ENCODE measurements at regions not wholly inside any gene's neighbourhood (a gene's known extent, or its start where the extent isn't known, plus 50 kb on each side); places are given as distances from the start of the nearest gene placed in this dataset.
"Not testable (repeated sequence)": the region's sequence is repeated elsewhere in the genome, so short reads cannot be mapped to it uniquely, and the experiment has no call there.

DNA sequence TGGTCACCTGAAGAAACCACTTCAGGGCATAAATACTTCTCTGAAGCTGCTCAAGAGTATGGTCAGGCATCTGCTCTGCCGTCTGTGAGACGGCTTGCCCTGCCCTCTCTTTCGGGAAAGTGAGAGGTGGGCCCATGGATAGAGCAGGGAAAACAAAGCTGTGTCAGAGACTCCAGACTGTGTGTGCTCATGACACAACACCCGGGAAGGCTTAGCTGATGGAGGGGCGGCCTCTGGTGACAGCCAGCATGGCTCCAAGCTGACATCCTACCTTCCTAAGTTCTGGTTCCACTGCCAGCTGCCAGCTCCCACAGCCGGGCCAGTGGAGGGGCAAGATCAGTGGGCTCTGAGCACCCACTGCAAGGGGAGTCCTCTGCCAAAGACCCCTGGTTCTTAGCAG is 215.3 kb downstream of the ANKRD30B start:
- no peak for DNase-seq (ENCODE audit: low read depth in 2 of 2)

DNA sequence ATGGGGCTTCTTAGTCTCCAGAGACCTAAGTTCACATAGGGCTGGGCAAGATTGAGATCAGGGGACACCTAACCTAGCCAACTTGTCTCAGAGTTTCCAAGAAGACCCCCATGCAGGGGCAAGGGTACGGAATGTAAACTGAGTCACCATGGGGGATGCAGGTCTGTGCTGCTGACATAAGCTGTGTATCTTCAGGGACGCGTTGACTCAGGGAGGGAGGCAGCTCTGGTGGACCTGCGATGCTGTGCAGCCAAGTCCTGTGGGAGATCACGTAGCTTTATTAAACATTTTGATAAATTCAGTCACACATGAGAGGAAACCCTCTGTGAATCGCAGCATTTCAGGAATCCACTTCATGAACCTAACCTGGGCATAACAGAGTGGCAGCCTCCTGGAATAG is 216.0 kb downstream of the ANKRD30B start:
- DNase-seq (ENCODE audit: low read depth in 2 of 2) = no peak

DNA sequence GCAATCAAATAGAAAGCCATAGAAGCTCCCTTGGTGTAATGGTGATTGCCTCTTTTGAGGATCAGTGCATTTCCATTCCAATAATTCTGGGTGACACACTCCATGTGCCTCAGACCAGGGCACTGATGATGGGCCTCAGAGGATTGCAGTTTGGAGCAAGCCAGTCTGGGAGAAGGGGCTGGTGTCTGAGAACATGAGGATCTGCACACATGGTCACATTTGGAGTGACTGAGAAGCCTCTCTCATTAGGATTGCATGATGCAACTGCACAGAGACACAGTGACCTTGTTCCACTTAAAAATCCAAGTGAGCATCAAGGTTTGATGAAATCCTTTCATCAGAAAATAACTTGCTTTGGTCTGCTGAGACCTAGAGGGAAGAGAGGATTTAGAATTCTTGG is 216.4 kb downstream of the ANKRD30B start:
- no peak for DNase-seq (ENCODE audit: low read depth in 2 of 2)

DNA sequence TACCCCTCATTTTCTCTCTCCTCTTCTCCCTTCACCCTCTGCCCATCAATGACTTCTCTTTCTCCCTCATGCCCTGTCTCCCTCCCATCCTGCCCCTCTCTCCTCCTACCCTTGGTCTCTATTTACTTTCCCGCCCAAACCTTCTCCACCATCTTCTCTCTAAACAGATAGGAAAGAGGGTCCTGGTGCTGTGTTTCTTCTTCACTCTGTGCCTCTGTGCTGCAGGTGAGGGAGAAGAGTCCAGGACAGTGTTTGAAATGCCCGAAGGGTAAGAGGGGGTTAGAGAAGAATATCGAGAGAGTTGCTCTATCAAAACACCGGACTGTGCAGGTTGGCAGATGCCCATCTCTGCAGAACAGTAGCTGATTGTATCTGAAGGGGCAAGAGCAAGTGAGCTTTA is 217.0 kb downstream of the ANKRD30B start:
- DNase-seq (ENCODE audit: low read depth in 2 of 2) = not testable (repeated sequence)

DNA sequence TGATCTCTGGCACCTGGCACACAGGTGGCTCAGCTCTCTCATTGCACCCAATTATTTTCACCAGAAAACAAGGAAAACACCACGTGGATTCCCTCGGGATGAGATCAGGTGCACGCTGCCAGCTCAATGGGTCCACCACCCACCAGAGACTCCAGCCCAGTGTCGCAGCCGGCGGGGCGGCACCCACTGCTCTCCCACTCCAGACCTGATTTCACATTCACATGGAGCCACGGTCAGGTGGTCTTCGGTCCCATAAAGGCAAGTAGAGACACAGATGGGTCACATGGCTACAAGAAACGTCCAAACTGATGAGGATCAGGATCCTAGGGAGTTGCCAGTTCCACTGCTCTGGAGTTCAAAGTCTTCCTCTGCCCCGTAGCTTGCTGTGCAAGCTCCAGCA is 217.6 kb downstream of the ANKRD30B start:
- no peak for DNase-seq (ENCODE audit: low read depth in 2 of 2)

DNA sequence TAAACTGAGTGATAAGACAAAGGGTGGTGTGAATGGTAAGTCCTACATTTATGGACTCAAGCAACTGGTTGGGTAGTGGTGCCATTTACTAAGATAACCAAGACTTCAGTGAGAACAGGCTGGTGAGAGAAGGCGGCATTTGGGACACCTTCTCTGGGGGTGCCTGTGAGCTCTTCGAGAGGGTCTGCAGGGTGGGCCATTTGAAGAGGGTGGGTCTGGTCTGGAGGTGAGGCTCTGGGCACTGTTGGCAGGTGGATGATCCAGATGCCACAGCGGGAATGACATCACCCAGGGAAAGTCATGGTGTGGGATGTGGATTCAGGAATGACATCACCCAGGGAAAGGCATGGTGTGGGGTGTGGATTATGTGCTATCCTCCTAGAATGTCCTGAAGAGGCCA is 219.3 kb downstream of the ANKRD30B start:
- not testable (repeated sequence) for DNase-seq (ENCODE audit: low read depth in 2 of 2)

DNA sequence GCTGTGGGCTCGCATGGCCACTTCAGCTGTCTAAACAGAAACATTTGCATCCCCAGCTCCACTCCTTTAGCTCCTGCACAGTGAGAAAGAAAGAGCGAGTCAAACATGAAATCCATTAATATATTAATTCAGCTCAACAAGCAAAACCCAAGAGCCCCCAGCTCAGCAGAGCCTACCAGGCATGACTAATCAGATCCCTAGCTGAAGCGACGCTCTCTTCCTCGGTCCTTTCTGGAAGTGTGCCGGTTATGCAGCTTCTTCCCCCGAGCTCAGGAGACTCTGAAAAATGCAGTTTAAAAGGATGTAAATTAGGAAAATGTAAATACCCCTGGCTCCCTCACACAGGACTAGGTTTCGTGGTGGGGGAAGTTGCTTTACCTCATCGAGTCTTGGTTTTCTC is 221.5 kb downstream of the ANKRD30B start:
- no peak for DNase-seq (ENCODE audit: low read depth in 2 of 2)

DNA sequence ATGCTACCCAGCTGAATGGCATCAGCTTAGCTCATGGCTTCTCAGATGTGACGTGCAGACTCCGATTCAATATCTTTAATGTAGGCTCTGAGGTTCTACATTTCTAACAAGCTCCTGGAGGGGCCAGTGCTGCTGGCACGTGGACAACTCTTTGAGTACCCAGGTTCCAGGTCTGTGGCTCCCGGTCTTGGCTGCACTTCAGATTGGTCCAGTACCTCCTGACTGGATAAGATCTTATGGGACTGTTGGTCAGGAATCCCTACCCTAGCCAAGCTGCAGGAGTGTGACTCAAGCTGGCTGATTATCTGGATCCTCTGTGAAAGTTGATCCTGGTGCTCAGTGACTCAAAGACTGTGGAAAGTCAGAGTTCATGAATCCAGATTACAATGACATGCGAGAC is 222.1 kb downstream of the ANKRD30B start:
- DNase-seq (ENCODE audit: low read depth in 2 of 2) = no peak

DNA sequence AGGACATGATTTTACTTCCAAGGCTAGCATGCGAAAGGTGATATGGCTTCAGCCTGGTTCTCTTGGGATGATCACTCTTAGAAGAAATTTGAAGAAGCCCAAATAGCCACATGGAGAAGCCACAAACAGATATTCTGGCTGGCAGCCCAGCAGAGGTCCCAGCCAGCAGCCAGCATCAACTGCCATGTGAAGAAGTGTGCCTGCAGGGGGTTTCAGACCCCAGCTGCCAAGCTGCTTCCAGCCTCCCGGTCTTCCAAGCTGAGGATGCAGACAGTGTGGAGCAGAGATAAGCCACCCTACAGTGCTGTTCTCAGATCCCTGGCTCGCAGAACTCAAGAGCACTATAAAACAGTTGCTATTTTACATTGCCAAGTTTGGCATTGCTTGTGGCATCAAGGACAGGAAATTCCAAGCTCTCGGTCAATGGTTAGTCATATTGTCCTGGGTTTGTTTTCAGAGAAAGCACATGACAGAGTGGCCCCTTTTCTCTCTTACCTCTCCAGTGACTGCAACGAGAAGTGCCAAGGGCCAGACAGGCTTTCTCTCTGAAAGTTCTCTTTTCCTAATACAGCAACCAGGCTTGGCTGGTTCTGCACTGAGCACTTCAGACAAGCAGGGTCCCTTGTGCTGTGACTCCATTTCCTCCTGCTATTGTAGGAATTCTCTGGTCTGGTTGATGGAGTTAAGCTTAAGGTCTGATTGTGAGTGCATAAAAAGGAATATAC is 223.7 kb downstream of the ANKRD30B start:
- no peak for DNase-seq (ENCODE audit: low read depth in 2 of 2)

DNA sequence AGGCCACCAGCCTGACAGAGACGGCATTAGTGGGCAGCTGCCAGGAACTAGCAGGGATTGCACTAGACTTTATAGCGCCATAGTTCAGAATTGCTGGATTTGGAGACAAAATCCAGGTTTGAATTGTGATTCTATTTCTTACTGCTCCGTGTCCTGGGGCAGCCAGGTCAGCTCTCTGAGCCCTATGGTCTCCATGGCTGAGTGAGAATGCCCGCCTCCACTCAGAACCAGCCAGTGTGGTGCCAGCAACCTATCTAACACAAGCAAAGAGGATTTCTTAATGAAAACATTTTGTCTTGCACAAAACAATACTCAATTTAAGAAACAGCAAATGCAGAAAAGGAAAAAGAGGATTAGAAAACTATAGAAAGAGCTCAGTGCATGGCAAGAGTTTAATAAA is 225.4 kb downstream of the ANKRD30B start:
- DNase-seq (ENCODE audit: low read depth in 2 of 2) = not testable (repeated sequence)

DNA sequence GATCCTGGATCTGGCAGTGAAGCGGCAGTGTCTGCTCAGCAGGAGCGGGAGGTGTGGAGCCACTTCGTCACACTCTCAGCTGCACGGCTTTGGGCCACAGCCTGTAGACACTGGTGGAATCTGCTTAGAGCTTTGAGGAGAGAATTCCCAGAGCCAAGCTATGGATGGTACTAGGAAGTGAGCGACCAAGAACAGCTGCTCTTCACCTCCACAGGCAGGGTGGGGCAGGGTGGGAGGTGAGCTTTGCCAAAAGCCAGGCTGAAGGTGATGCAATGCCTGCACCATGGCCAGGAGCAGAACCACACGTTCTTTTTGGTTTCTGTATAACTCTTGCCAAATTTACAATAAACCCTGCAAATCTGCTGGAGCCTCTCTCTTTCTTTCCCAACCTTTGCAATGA is 226.1 kb downstream of the ANKRD30B start:
- no peak for DNase-seq (ENCODE audit: low read depth in 2 of 2)

DNA sequence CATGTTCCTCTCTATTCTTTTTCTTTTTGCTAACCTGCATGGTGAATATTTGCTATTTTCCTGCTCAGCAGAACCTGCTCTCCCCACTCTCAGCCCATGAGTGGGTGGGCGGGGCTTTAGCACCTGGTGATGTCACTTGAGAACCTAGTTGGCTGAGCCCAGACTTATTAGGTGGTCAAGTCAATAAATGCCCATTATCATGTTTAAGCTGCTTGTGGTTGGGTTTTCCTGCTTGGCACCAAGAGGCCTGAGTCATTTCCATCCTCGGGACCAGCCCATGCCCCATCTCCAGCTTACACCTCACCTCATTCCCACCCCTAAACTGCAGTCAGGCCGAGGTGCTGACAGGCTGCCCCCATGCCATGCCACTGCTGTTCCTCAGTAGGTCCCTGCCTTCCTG is 226.6 kb downstream of the ANKRD30B start:
- DNase-seq (ENCODE audit: low read depth in 2 of 2) = no peak

DNA sequence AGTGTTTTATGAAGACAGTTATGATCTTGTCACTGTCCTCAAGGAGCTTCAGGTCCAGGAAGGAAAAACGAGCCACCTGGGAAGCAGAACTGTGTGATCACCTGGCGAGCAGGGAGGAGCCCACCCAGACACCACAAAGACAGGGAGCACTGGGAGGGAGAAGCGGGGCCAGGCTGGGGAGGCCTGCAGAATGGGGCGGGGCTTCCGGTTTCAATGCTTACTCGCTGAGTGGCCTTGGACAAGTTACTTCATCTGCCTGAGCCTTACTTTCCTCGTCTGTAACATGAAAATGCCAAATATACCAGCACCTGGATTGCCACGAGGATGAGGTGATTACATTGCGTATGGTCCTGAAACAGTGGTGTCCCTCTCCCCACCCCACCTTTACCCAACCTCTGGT is 227.5 kb downstream of the ANKRD30B start:
- DNase-seq (ENCODE audit: low read depth in 2 of 2) = no peak

DNA sequence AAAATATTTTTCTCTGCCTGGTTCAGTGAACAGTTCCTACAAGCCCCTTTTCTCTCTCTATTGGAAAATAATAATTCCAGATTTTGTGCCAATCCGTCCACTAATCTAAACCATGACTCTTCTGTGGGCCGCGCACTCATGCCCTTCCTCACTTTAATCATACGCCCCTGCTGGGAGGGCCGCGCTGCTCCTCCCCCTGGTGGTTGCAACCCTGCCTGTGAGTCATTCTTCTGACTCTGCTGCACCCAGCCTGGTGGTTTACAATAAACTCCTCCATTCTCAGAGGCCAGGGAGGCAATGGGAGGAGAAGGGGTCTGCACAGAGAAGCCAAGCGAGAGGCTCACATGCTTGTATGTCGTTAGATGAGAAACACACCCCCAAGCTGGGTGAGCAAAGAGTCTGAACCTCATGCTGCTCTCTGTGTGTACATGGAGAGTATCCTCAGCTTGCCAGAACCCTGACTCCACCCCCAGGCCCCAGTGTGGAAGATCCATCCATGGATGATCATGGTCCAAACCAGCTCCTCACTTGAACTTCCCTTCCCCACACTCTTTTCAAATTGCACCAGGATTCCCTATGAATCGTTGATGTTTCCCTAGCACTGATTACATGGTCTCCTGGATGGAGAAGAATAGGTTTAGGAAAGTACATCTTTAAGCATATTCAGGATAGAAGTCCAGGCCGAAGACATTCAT is 228.9 kb downstream of the ANKRD30B start:
- DNase-seq (ENCODE audit: low read depth in 2 of 2) = no peak

DNA sequence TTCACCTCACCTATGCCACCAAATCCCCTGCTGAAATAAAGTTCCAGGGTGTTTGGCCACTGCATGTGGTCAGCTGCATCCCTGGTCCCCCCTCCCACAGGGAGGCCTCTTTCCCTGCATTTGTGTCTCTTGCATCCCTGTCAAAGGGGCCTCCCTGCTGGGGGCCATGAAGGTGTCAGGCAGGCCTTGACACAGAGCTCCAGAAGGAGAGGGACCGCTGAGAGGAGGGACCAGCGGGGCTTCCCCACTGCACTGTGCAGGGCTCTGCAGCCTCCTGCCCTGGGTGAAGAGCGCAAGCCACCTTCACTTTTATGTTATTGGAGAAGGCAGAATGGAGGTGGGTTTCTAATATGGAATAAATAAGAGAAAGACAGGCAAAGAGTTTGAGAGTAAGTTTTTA is 230.2 kb downstream of the ANKRD30B start:
- DNase-seq (ENCODE audit: low read depth in 2 of 2) = no peak

DNA sequence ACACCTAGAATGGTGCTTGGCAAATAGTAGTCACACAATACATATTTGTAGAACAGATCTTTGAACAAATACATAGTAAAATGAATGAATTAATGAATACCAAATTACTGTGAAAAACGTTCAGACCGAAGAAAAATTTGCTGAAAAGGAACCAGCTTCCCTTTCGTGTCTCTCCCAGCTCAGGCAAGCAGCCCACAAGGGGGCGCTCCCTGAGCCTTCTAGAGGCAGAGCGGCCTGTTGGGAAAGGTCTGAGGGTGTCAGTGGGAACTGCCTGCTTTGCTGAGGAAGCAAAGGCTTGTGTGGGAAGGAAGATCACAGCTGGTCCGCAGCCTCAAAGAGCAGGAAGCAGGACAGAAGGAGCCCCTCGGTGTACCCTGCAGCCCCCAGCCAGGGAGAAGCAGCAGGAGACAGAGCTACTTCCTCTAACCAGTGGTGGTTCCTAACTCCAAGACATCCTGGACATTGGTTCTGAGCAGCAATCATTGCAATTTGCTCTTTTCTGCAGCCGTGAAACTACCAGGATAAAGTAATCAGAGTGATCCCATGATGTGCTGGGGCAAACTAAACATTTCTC is 231.1 kb downstream of the ANKRD30B start:
- peak in 1 of 2 donors; percentile 20 for DNase-seq (ENCODE audit: low read depth in 2 of 2)

DNA sequence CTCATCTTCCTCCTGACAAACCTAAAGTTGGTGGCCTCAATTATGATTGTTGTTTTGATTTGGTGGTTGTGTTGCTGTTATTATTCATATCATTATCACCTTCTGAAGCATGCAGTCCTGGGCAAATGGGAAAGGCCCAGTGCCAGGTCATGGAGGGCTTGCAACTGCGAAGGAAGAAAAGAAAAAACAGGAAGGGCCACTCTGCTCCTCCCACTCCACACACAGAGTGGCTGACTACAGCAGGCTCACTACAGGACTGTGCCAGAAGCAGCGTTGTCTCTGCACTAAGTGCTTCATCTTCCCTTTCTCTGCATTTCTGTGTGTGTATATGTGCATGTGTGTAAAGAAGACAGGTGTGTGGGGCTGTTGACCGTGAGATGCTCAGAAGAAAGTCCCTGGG is 231.9 kb downstream of the ANKRD30B start:
- DNase-seq (ENCODE audit: low read depth in 2 of 2) = no peak

DNA sequence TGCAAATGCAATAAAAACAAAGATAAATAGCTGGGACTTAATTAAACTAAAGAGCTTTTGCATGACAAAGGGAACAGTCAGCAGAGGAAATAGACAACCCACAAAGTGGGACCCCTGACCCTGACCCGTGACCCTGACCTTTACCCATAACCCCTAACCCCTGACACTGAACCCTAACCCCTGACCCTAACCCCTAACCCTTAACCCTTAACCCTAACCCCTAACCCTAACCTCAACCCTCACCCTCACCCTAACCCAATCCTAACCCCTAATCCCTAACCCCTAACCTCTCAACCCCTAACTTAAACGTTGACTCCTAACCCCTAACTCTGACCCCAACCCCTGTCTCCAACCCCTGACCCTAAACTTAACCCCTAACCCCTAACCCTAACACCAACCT is 236.6 kb downstream of the ANKRD30B start:
- DNase-seq (ENCODE audit: low read depth in 2 of 2) = not testable (repeated sequence)

DNA sequence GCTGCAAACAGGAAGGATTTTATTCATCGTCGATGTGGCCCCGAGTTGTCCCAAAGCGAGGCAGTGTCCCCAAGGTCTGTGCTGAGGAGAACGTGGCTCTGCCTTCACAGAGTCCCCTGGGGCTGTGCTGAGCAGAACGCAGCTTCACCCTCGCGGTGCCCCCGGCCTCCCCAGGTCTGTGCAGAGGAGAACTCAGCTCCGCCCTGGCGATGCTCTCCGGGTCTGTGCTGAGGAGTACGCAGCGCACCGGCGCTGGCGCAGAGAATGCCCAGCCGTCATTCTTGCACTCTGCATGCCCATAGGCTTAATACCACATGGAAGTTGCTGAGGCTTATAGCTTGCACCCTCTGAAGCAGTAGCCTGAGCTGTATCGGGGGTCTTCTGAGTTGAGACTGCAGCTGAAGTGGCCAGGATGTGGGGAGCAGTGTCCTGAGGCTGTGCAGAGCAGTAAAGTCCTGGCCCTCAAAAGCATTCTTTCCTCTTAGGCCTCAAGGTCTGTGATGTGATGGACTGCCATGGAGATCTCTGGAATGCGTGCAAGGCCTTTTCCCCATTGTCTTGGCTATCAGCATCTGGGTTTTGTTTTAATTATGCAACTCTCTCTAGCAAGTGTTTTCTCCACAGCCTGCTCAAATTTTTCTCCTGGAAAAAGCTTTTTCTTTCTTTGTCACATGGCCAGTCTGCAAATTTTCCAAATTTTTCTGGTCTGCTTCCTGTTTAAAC is 237.5 kb downstream of the ANKRD30B start:
- not testable (repeated sequence) for DNase-seq (ENCODE audit: low read depth in 2 of 2)

DNA sequence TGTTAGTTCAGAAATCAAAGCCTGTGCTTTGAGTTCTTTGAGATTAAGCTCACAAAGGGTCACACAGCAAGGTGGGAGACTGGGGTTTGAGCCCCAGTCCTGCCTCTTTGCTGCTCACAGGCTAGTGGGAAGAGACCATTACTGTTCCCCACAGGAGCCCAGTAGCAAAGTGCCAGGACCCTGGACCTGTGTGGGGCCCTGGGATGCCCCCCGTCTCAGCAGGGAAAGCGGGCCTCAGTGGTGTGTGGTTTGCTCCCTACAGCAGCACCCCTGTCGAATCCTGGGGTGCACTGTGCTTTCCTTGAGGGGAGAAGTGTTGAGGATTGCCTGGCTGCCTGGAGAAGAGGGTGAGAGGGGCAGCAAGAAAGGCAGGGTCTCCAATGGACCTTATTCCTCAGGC is 239.4 kb downstream of the ANKRD30B start:
- not testable (repeated sequence) for DNase-seq (ENCODE audit: low read depth in 2 of 2)

DNA sequence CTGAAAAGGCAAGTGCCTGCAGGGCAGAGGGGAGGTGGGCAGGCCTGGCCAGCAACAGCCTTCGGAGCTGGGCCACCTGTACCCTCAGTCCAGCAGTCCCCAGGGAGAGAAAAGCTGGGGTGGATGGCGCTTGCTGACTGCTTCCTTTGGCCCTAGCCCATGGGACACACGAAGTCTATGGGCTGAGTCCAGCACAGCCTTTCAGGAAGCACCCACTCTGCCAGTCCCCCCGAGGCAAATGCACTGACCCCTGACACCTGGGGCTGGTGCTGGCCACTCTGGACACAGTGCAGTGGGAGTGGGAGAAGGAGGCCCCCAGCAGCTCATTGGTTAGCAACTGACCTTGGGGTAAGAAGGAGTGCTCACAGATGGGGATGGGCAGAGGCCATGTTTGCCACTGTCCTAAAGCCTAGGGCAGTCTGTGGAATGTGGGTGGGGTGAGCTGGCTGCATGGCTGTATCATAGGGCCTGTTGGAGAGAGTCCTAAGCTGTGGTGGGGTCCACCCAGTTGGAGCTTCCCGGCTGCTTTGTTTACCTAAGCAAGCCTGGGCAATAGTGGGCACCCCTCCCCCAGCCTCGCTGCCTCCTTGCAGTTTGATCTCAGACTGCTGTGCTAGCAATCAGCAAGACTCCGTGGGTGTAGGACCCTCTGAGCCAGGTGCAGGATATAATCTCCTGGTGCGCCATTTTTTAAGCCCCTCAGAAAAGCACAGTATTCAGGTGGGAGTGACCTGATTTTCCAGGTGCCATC is 240.2 kb downstream of the ANKRD30B start:
- DNase-seq (ENCODE audit: low read depth in 2 of 2) = not testable (repeated sequence)

DNA sequence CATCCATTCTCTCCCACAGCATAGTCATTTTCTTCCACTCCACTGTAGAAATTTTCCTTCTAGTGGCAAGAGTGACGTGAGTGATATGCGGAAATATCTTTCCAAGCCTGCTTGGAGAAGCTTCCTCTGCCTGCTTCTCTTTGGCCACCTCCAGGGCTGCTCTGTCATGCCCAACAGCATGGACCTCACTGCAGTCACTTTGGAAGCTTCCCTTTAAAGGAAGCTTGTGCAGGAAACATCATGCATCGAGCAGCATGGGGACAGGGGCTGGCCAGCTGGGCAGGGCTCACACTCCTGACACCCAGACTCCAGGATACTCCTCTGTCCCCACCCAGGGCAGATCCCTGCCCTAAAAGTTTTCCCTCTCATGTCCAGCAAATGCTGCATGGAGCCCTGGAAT is 241.6 kb downstream of the ANKRD30B start:
- not testable (repeated sequence) for DNase-seq (ENCODE audit: low read depth in 2 of 2)
